ENCODE measurements at regions not wholly inside any gene's neighbourhood (a gene's known extent, or its start where the extent isn't known, plus 50 kb on each side); places are given as distances from the start of the nearest gene placed in this dataset.
"Not testable (repeated sequence)": the region's sequence is repeated elsewhere in the genome, so short reads cannot be mapped to it uniquely, and the experiment has no call there.

GRCh38 chr9:85077944-85078343, 408.4 kb downstream of the NTRK2 start:
- DNase-seq (ENCODE audit: low read depth, low spot score) = no peak

GRCh38 chr9:85077146-85077545, 407.6 kb downstream of the NTRK2 start:
- DNase-seq (ENCODE audit: low read depth, low spot score) = not testable (repeated sequence)
